ENCODE measurements at regions not wholly inside any gene's neighbourhood (a gene's known extent, or its start where the extent isn't known, plus 50 kb on each side); places are given as distances from the start of the nearest gene placed in this dataset.

GRCh38 chr5:33229216-33229615 is 211.5 kb upstream of the TARS1 start:
- TF ChIP-seq CTCF (IDR thresholded peaks at IDR 0.05) (no peak), KDM1A (IDR thresholded peaks at IDR 0.05; ENCODE audit: low read depth) (no peak), RNF2 (IDR thresholded peaks at IDR 0.05; ENCODE audit: borderline replicate concordance, low read depth) (no peak), POLR2A (IDR thresholded peaks at IDR 0.05; ENCODE audit: low read length) (no peak)
- TF ChIP-seq, protein P1, sequence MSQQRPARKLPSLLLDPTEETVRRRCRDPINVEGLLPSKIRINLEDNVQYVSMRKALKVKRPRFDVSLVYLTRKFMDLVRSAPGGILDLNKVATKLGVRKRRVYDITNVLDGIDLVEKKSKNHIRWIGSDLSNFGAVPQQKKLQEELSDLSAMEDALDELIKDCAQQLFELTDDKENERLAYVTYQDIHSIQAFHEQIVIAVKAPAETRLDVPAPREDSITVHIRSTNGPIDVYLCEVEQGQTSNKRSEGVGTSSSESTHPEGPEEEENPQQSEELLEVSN (IDR thresholded peaks at IDR 0.05; ENCODE audit: borderline replicate concordance, low read depth): no peak

Measured in A549 (cell line).